Brain microvascular endothelial cell (primary cell): ENCODE measurements at regions not wholly inside any gene's neighbourhood (a gene's known extent, or its start where the extent isn't known, plus 50 kb on each side); places are given as distances from the start of the nearest gene placed in this dataset.
"Not testable (repeated sequence)": the region's sequence is repeated elsewhere in the genome, so short reads cannot be mapped to it uniquely, and the experiment has no call there.

ENCODE experiments used
- DNase-seq: peaks from one replicate; pipeline ENCODE4 v3.0.0-alpha.2; 2020
- H3K27ac ChIP-seq: fragments of 250-450 bp; sonication (Bioruptor Pico); 2 replicates; pipeline ENCODE4 v1.5.1; 2020; ENCODE audit warnings: mild to moderate bottlenecking, moderate library complexity
- H3K27me3 ChIP-seq: fragments of 250-450 bp; sonication (Bioruptor Pico); replicated peaks from 2 replicates; pipeline ENCODE4 v1.5.1; 2020; ENCODE audit warnings: mild to moderate bottlenecking
- H3K36me3 ChIP-seq: fragments of 250-450 bp; sonication (Bioruptor Pico); replicated peaks from 2 replicates; pipeline ENCODE4 v1.5.1; 2020; ENCODE audit warnings: mild to moderate bottlenecking
- H3K4me3 ChIP-seq: 2 replicates; pipeline ENCODE4 v1.5.1; 2011; ENCODE audit warnings: low read depth, mild to moderate bottlenecking, control low read depth, low read length, moderate library complexity
- in situ Hi-C: cut with HindIII; loops from 2 replicates; pipeline ENCODE4 v1.10.0; 2017; ENCODE audit warnings: low sequenced_read_pairs, low pct_ligation_motif_present
- TF ChIP-seq, protein P1 (sequence below): IDR thresholded peaks from 2 replicates; pipeline ENCODE4 v1.5.1; 2011; ENCODE audit warnings: low read depth, mild to moderate bottlenecking, moderate library complexity, low read length, control low read depth, inconsistent platforms; ENCODE audit errors: missing control alignments

DNA sequence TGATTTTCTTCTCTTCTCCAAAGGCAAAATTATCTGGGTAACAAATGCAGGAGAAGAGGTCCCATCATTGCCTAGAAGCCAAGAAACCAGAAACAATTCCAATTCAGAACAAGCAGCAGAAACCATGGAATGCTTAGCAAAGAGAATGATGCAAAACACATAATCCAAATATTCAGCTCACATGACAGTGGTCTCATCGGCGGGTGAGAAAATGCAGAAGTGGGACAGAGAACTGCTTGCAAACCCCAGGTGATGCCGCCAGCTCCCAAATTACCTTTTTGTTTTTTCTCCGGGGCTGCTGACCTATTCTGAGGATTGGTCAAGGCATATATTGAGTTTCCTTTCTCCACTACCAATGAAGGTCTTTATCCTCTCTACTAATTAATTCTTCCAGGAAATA is 99.7 kb downstream of the ZNF22 start:
- H3K4me3 ChIP-seq = no peak overlapping the region
- no peak overlapping the region for H3K27ac ChIP-seq
- H3K36me3 ChIP-seq = no peaks in the 10 kb centered on the region
- in situ Hi-C loops = no loop called here
- TF ChIP-seq, protein P1, sequence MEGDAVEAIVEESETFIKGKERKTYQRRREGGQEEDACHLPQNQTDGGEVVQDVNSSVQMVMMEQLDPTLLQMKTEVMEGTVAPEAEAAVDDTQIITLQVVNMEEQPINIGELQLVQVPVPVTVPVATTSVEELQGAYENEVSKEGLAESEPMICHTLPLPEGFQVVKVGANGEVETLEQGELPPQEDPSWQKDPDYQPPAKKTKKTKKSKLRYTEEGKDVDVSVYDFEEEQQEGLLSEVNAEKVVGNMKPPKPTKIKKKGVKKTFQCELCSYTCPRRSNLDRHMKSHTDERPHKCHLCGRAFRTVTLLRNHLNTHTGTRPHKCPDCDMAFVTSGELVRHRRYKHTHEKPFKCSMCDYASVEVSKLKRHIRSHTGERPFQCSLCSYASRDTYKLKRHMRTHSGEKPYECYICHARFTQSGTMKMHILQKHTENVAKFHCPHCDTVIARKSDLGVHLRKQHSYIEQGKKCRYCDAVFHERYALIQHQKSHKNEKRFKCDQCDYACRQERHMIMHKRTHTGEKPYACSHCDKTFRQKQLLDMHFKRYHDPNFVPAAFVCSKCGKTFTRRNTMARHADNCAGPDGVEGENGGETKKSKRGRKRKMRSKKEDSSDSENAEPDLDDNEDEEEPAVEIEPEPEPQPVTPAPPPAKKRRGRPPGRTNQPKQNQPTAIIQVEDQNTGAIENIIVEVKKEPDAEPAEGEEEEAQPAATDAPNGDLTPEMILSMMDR = no peak
- no peaks in the 10 kb centered on the region for H3K27me3 ChIP-seq
- DNase-seq = no peak

DNA sequence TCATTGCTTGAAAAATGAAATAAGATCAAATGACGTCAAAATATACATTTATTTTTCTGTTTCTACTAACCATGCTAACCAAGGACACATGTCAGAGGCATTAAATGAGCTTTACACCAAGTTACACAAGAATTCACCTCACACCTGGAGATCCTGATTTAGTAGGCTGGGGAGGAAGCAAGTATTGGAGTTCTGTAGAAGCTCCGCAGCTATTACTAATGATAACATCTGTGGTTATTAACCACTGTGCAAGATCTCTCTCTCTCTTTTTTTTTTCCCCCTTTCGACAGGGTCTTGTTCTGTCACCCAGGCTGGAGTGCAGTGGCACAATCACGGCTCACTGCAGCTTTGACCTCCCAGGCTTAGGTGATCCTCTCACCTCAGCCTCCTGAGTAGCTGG is 104.0 kb downstream of the ZNF22 start:
- Histone ChIP-seq H3K4me3 (no peak overlapping the region), H3K27me3 (no peaks in the 10 kb centered on the region), H3K36me3 (no peaks in the 10 kb centered on the region), H3K27ac (no peak overlapping the region)
- DNase-seq = no peak
- TF ChIP-seq, protein P1 = no peak
- in situ Hi-C loops = no loop called here

DNA sequence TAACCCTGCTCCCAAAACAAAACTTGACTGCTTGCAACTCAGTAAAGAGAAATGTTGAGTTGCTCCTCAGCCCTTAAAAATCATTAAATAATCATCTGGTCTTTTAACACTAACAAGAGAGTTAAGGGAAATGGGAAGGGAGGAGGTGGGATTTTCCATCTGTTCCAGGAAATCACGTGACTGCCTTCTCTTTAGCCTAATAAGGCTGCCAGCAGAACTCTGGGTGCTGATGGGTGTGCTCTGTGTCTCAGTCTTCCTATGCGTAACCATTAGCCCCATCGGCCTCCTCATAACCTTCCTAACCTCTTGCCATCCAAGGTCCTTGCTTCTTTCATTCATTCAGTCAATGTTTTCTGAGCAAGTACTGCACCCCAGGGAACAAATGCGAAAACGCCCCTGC is 104.6 kb downstream of the ZNF22 start:
- H3K36me3 ChIP-seq, DNase-seq, H3K27me3 ChIP-seq, in situ Hi-C loops, H3K27ac ChIP-seq, H3K4me3 ChIP-seq: not testable (repeated sequence)

DNA sequence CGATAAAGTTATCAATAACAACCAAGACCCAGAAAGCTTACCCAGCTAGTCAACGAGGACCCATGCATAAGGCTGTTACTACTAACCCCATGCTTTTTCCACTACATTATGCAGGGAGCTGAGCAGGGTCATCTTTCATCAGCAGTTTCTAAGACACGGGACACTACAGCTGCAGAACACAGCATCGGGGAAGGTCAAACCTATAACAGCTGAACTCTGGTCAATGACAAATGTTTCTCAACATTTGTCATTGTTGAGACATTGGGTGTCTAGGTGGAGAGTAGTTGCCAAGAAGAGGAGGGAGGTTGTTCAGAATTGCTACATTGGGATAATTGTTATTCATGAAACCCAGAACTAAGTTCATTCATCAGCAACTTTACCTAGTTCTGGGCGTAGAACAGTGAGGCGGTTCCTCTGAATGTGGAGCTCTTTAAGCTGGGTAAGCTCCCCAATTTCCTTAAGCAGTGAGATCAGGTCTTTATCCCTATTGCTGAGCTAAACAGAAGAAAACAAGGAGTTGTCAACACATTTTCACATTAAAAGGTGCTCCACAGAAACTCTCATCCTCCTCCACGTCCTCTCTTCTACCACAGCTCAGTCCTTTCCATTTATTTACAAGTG is 105.6 kb downstream of the ZNF22 start:
- no peaks in the 10 kb centered on the region for H3K36me3 ChIP-seq
- TF ChIP-seq, protein P1 = no peak
- in situ Hi-C loops = no loop called here
- no peak overlapping the region for H3K27ac ChIP-seq
- DNase-seq = no peak
- H3K27me3 ChIP-seq = no peaks in the 10 kb centered on the region
- no peak overlapping the region for H3K4me3 ChIP-seq

DNA sequence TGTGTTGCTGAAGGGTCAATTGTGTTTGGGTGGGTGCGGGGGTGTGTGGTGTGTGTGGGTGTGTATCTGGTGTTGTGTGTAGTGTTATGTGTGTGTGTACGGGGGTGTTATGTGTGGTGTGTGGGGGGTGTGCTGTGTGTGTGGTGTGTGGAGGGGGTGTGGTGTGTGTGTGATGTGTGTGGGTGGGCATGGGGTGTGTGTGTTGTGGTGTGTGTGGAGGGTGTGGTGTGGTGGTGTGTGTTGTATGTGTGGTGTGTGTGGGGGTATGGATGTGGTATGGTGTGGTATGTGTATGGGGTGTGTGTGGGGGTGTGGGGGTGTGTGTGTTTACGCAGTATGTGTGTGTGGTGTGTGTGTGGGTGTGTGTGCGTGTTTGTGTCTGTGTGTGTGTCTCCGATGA is 110.8 kb downstream of the ZNF22 start:
- no peaks in the 10 kb centered on the region for H3K27me3 ChIP-seq
- H3K27ac ChIP-seq = no peak overlapping the region
- no peaks in the 10 kb centered on the region for H3K36me3 ChIP-seq
- TF ChIP-seq, protein P1 = no peak
- DNase-seq = no peak
- no peak overlapping the region for H3K4me3 ChIP-seq
- in situ Hi-C loops = no loop called here

DNA sequence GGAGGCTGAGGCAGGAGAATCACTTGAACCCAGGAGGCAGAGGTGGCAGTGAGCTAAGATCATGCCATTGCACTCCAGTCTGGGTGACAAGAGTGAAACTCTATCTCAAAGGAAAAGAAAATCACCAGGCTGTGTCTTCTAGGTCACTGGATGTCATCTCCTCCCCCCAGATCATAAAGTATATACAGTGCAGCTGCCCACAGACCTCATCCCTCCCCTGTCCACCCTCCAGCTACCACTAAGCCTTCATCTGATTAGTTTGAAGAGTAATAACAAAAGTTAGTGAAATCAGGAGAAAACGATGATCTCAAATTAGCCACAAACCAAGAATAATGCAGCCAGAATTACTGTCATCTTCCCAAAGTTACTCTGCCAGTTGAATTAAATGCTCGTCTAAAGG is 117.2 kb downstream of the ZNF22 start:
- in situ Hi-C loops, H3K27ac ChIP-seq, DNase-seq, H3K36me3 ChIP-seq, H3K4me3 ChIP-seq, H3K27me3 ChIP-seq: not testable (repeated sequence)

DNA sequence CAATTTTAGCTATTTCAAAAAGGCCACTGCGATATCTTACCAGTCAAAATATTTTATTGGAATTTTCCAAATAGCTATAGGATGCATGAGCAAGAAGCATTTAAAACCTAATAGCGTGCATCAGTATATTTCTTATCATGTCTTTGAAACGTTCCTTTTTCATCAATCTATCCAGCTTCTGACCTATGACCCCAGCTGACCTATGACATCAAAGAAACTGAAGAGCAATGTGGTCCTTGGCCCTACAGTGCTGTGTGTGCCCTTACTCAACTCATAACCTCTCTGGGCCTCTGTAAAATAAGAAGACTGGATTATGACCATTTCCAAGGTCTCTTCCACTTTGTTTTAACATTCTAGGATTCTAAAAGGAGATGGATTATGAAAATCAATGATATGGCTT is 118.2 kb downstream of the ZNF22 start:
- in situ Hi-C loops = no loop called here
- Histone ChIP-seq H3K27ac (no peak overlapping the region), H3K27me3 (no peaks in the 10 kb centered on the region), H3K36me3 (no peaks in the 10 kb centered on the region), H3K4me3 (no peak overlapping the region)
- TF ChIP-seq, protein P1 = no peak
- no peak for DNase-seq

DNA sequence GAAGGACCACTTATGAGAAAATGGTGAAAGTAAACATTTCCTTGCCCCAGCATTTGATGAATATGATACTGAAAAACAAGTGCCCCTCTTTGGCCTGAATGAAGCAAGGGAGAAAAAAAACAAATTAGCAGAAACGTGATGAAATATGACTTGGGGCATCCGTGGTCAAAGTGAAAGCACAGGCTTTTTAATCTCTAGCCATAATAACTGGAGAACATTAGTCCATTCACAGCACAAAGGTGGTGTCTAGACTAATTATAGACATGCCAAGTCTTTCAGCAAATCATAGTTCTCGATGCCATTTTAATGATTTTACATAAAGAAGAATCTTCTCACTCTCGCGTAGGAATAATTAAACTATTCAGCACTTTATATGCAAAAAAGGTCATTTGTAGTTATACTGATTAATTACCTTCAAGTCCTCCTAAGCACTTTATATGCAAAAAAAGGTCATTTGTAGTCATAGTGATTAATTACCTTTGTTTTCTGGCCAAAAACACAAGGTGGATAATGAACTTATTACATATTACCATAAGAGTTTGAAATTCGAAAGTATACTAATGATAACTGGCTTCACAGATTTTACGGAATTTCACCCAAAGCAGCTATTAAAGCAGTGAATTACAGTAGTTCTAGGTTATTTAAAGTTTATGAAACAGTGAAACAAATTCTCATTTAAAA is 121.6 kb downstream of the ZNF22 start:
- H3K36me3 ChIP-seq, in situ Hi-C loops, H3K4me3 ChIP-seq, H3K27ac ChIP-seq, DNase-seq, H3K27me3 ChIP-seq: not testable (repeated sequence)
